RWPE1 (cell line): ENCODE measurements at regions not wholly inside any gene's neighbourhood (a gene's known extent, or its start where the extent isn't known, plus 50 kb on each side); places are given as distances from the start of the nearest gene placed in this dataset.

ENCODE experiments used
- CTCF ChIA-PET: fragments of 350-600 bp; sonication (Branson Sonifier 250); formaldehyde crosslinking; extraction: SDS; loops from one replicate; lab custom pipeline; 2021; lab: Yijun Ruan, JAX
- POLR2A ChIA-PET: fragments of 400-600 bp; formaldehyde crosslinking; extraction: SDS; loops from one replicate; lab custom pipeline; 2020; ENCODE audit warnings: antibody characterized with exemption; ENCODE audit not compliant: low non-redundant PET; lab: Yijun Ruan, JAX
- DNase-seq: peaks from one replicate; pipeline ENCODE4 v3.0.0; 2012; ENCODE audit warnings: low spot score
- H3K27ac ChIP-seq: fragments of 450-650 bp; 2 replicates; pipeline ENCODE4 v1.5.1; 2017
- CTCF ChIP-seq: fragments of 450-650 bp; conservative IDR thresholded peaks from 2 replicates; pipeline ENCODE4 v1.5.1; 2017; ENCODE audit warnings: low read depth, mild to moderate bottlenecking

- TF ChIP-seq CTCF = no peak
- CTCF ChIA-PET = no interaction called here
- no peak for DNase-seq
- POLR2A ChIA-PET = no interaction called here
- no peak overlapping the region for H3K27ac ChIP-seq
Measured at GRCh38 chr2:237167934-237168333, 82.2 kb downstream of the COPS8 start.

GRCh38 chr2:237170020-237170419 lies 84.3 kb downstream of the COPS8 start:
- H3K27ac ChIP-seq = no peak overlapping the region
- POLR2A ChIA-PET = no interaction called here
- CTCF ChIA-PET = no interaction called here
- no peak for DNase-seq
- no peak for TF ChIP-seq CTCF

- H3K27ac ChIP-seq = peak overlapping the region; percentile 80
- POLR2A ChIA-PET = no interaction called here
- DNase-seq = peak; percentile 62
- TF ChIP-seq CTCF = peak; percentile 53
- CTCF ChIA-PET = interaction anchor here (0.7 to 1.3 kb wide), 5 partner anchors 97 to 304 kb away, joined by 3 to 4 read pairs (median 3); no protein-coding TSS in a partner anchor
Measured at GRCh38 chr2:237171396-237171795, 85.7 kb downstream of the COPS8 start.

GRCh38 chr2:237171881-237172280 lies 86.2 kb downstream of the COPS8 start:
- TF ChIP-seq CTCF = no peak
- no peak overlapping the region for H3K27ac ChIP-seq
- no peak for DNase-seq
- POLR2A ChIA-PET = no interaction called here
- CTCF ChIA-PET = interaction anchor here (0.7 to 1.3 kb wide), 3 partner anchors 234 to 304 kb away, joined by 3 to 4 read pairs (median 4); no protein-coding TSS in a partner anchor

- DNase-seq = no peak
- POLR2A ChIA-PET = no interaction called here
Measured at GRCh38 chr2:237177052-237177451, 91.4 kb downstream of the COPS8 start.

GRCh38 chr2:237177986-237178385 lies 92.3 kb downstream of the COPS8 start:
- ChIA-PET POLR2A (no interaction called here), CTCF (no interaction called here)
- TF ChIP-seq CTCF = no peak
- no peak overlapping the region for H3K27ac ChIP-seq
- no peak for DNase-seq

More at GRCh38 chr2:237177052-237177451, 91.4 kb downstream of the COPS8 start:
- H3K27ac ChIP-seq = no peak overlapping the region
- no peak for TF ChIP-seq CTCF
- CTCF ChIA-PET = no interaction called here
